H1 (cell line): ENCODE measurements at regions not wholly inside any gene's neighbourhood (a gene's known extent, or its start where the extent isn't known, plus 50 kb on each side); places are given as distances from the start of the nearest gene placed in this dataset.

ENCODE experiments used
- CTCF ChIA-PET: fragments of 300-600 bp; sonication (Branson Sonifier 250); formaldehyde crosslinking; loops from one replicate; lab custom pipeline; 2021; ENCODE audit not compliant: partially characterized antibody; lab: Charles Lee
- POLR2A ChIA-PET: fragments of 300-600 bp; sonication (Branson Sonifier 250); formaldehyde crosslinking; loops from one replicate; lab custom pipeline; 2021; ENCODE audit warnings: inconsistent platforms; ENCODE audit not compliant: partially characterized antibody; lab: Charles Lee
- DNase-seq, 2 experiments: peaks; one replicate each; pipeline versions ENCODE4 v3.0.0 to v3.0.0-alpha.2; 2010 to 2022; ENCODE audit warnings: low spot score in 2 of 2, low read depth in 1 of 2, mixed read lengths in 1 of 2
- FAIRE-seq: peaks from 2 replicates; lab custom pipeline; 2011; peaks lifted over from hg19 to GRCh38; lab: Jason Lieb, UNC
- H2AFZ ChIP-seq: 2 replicates; pipeline ENCODE4 v1.8.1; 2012; ENCODE audit warnings: low read length, inconsistent platforms
- H2AK5ac ChIP-seq: 2 replicates; pipeline ENCODE4 v1.6.1; 2013; ENCODE audit warnings: low read depth, low read length
- H2BK120ac ChIP-seq: replicated peaks from 2 replicates; pipeline ENCODE3; 2013; ENCODE audit warnings: low read depth, low read length, inconsistent platforms
- H2BK12ac ChIP-seq: 2 replicates; pipeline ENCODE4 v1.6.1; 2013; ENCODE audit warnings: low read depth, low read length
- H2BK15ac ChIP-seq: 2 replicates; pipeline ENCODE4 v1.6.1; 2013; ENCODE audit warnings: low read length
- H2BK20ac ChIP-seq: 2 replicates; pipeline ENCODE4 v1.6.1; 2013; ENCODE audit warnings: low read length
- H2BK5ac ChIP-seq: 2 replicates; pipeline ENCODE4 v1.6.1; 2013; ENCODE audit warnings: low read depth, low read length
- H3K14ac ChIP-seq: 2 replicates; pipeline ENCODE4 v1.6.1; 2013; ENCODE audit warnings: inconsistent platforms; ENCODE audit not compliant: insufficient read length
- H3K18ac ChIP-seq: 2 replicates; pipeline ENCODE4 v1.6.1; 2013; ENCODE audit warnings: low read length; ENCODE audit errors: extremely low read depth
- H3K23ac ChIP-seq: 2 replicates; pipeline ENCODE4 v1.6.1; 2013; ENCODE audit warnings: inconsistent platforms; ENCODE audit not compliant: insufficient read length
- H3K23me2 ChIP-seq: 2 replicates; pipeline ENCODE4 v1.6.1; 2013; ENCODE audit warnings: low read depth, low read length
- H3K27ac ChIP-seq: 2 replicates; pipeline ENCODE4 v1.6.1; 2011; ENCODE audit warnings: low read depth, low read length, inconsistent platforms
- H3K27me3 ChIP-seq, 4 experiments: replicated peaks in 1 of 4; 1 replicate in 1 of 4; 2 replicates in 3 of 4; pipeline versions ENCODE4 v1.6.1 to v1.8.1; 2011 to 2013; ENCODE audit warnings: low read length in 3 of 4, mild to moderate bottlenecking in 3 of 4, inconsistent platforms in 2 of 4, mixed read lengths in 2 of 4, moderate library complexity in 1 of 4; ENCODE audit not compliant: control insufficient read depth in 3 of 4, insufficient read depth in 3 of 4; ENCODE audit errors: extremely low read depth in 1 of 4
- H3K36me3 ChIP-seq, 4 experiments: 2 replicates each; pipeline versions ENCODE4 v1.6.1 to v1.8.1; 2011 to 2013; ENCODE audit warnings: mild to moderate bottlenecking in 4 of 4, low read length in 3 of 4, moderate library complexity in 2 of 4, control low read depth in 1 of 4, inconsistent platforms in 1 of 4; ENCODE audit not compliant: insufficient read depth in 4 of 4, control insufficient read depth in 2 of 4
- H3K4ac ChIP-seq: replicated peaks from 2 replicates; pipeline ENCODE3; 2013; ENCODE audit warnings: low read length, low read depth, mixed read lengths, inconsistent platforms; ENCODE audit not compliant: insufficient read length
- H3K4me1 ChIP-seq, 4 experiments: replicated peaks in 1 of 4; 1 replicate in 1 of 4; 2 replicates in 3 of 4; pipeline versions ENCODE4 v1.6.1 to v1.8.1; 2011 to 2013; ENCODE audit warnings: low read length in 3 of 4, inconsistent platforms in 2 of 4, mixed read lengths in 1 of 4; ENCODE audit not compliant: insufficient read depth in 4 of 4, control insufficient read depth in 3 of 4
- H3K4me2 ChIP-seq, 2 experiments: 2 replicates each; pipeline versions ENCODE4 v1.6.1 to v1.8.1; 2011 to 2013; ENCODE audit warnings: low read depth in 2 of 2, low read length in 2 of 2, control low read depth in 1 of 2, inconsistent platforms in 1 of 2, mild to moderate bottlenecking in 1 of 2; ENCODE audit not compliant: insufficient read depth in 1 of 2
- H3K4me3 ChIP-seq, 4 experiments: fragments of 200-600, 300-600 bp in 1 of 4; sonication (generic), shearing (Covaris generic), sonication (Bioruptor Twin) in 1 of 4; 2 replicates each; pipeline versions ENCODE4 v1.5.1 to v1.8.1; 2011 to 2016; ENCODE audit warnings: low read length in 4 of 4, low read depth in 3 of 4, control low read depth in 2 of 4, inconsistent platforms in 2 of 4, mild to moderate bottlenecking in 2 of 4, mixed read lengths in 1 of 4, moderate library complexity in 1 of 4; ENCODE audit not compliant: insufficient read depth in 2 of 4; ENCODE audit errors: extremely low read depth in 1 of 4
- H3K56ac ChIP-seq: replicated peaks from 2 replicates; pipeline ENCODE3; 2013; ENCODE audit warnings: low read depth, mild to moderate bottlenecking, mixed read lengths, low read length, inconsistent platforms; ENCODE audit not compliant: insufficient read length
- H3K79me1 ChIP-seq: 2 replicates; pipeline ENCODE4 v1.6.1; 2013; ENCODE audit warnings: low read depth, low read length, control low read depth
- H3K79me2 ChIP-seq, 2 experiments: 2 replicates each; pipeline versions ENCODE4 v1.6.1 to v1.8.1; 2012 to 2013; ENCODE audit warnings: low read length in 2 of 2, mild to moderate bottlenecking in 2 of 2, inconsistent platforms in 1 of 2; ENCODE audit not compliant: insufficient read depth in 2 of 2, control insufficient read depth in 1 of 2
- H3K9ac ChIP-seq, 4 experiments: replicated peaks in 1 of 4; 1 replicate in 1 of 4; 2 replicates in 3 of 4; pipeline versions ENCODE4 v1.6.1 to v1.8.1; 2011 to 2013; ENCODE audit warnings: low read depth in 3 of 4, low read length in 3 of 4, control low read depth in 2 of 4, mild to moderate bottlenecking in 2 of 4, moderate library complexity in 2 of 4, inconsistent platforms in 1 of 4; ENCODE audit errors: extremely low read depth in 1 of 4
- H3K9me3 ChIP-seq, 2 experiments: 2 replicates each; pipeline versions ENCODE4 v1.6.1 to v1.8.1; 2012 to 2013; ENCODE audit warnings: mild to moderate bottlenecking in 2 of 2, moderate library complexity in 2 of 2, control low read depth in 1 of 2, inconsistent platforms in 1 of 2, low read depth in 1 of 2, low read length in 1 of 2, mixed read lengths in 1 of 2; ENCODE audit not compliant: insufficient read depth in 2 of 2
- H4K20me1 ChIP-seq, 2 experiments: replicated peaks in 1 of 2; 2 replicates each; pipeline versions ENCODE3 to v1.8.1; 2011 to 2013; ENCODE audit warnings: inconsistent platforms in 2 of 2, low read length in 2 of 2, mild to moderate bottlenecking in 1 of 2; ENCODE audit not compliant: insufficient read depth in 2 of 2, control insufficient read depth in 1 of 2
- H4K5ac ChIP-seq: 2 replicates; pipeline ENCODE4 v1.6.1; 2013; ENCODE audit warnings: low read length, low read depth, mixed read lengths, inconsistent platforms; ENCODE audit not compliant: insufficient read length
- H4K8ac ChIP-seq: 2 replicates; pipeline ENCODE4 v1.8.0; 2013; ENCODE audit warnings: mild to moderate bottlenecking, moderate library complexity, low read length, inconsistent platforms; ENCODE audit not compliant: insufficient read depth; ENCODE audit errors: extremely low read depth
- H4K91ac ChIP-seq: replicated peaks from 2 replicates; pipeline ENCODE3; 2013; ENCODE audit warnings: low read length, mixed read lengths, inconsistent platforms; ENCODE audit not compliant: insufficient read length
- JUN ChIP-seq: IDR thresholded peaks from 2 replicates; pipeline ENCODE4 v1.6.1; 2011; ENCODE audit warnings: low read depth, mild to moderate bottlenecking, improper control_type of control experiment, low read length
- KDM4A ChIP-seq: IDR thresholded peaks from one replicate; pipeline ENCODE4 v1.7.1; 2012; ENCODE audit warnings: low read depth, mild to moderate bottlenecking, moderate library complexity, low read length, inconsistent platforms; ENCODE audit not compliant: severe bottlenecking
- NANOG ChIP-seq: IDR thresholded peaks from 2 replicates; pipeline ENCODE4 v1.6.1; 2011; ENCODE audit warnings: low read length, low read depth, mild to moderate bottlenecking, inconsistent platforms; ENCODE audit not compliant: insufficient read depth, poor library complexity, severe bottlenecking
- RAD21 ChIP-seq, 2 experiments: IDR thresholded peaks in 1 of 2; conservative IDR thresholded peaks in 1 of 2; 2 replicates each; pipeline ENCODE4 v1.6.1; 2011; ENCODE audit warnings: low read depth in 2 of 2, low read length in 2 of 2, improper control_type of control experiment in 1 of 2, inconsistent platforms in 1 of 2, mild to moderate bottlenecking in 1 of 2, moderate library complexity in 1 of 2
- RNF2 ChIP-seq: fragments of 200-900, 300-1000 bp; sonication (generic); IDR thresholded peaks from 2 replicates; pipeline ENCODE4 v1.7.1; 2016; ENCODE audit warnings: borderline replicate concordance, low read depth, mild to moderate bottlenecking, antibody characterized with exemption, low read length; ENCODE audit not compliant: poor library complexity, severe bottlenecking; ENCODE audit errors: missing control alignments
- TAF1 ChIP-seq: IDR thresholded peaks from 2 replicates; pipeline ENCODE4 v1.6.1; 2011; ENCODE audit warnings: mild to moderate bottlenecking, low read depth, low read length
- TCF12 ChIP-seq: IDR thresholded peaks from 2 replicates; pipeline ENCODE4 v1.6.1; 2011; ENCODE audit warnings: low read depth, mild to moderate bottlenecking, low read length
- WGBS, 2 experiments: shearing (Covaris generic) in 1 of 2; methylation state at CpG; one replicate each; pipeline versions ENCODE4 v1.1.6 to v1.1.7; 2013 to 2015; ENCODE audit warnings: low lambda C conversion rate in 2 of 2, mixed read lengths in 2 of 2, inconsistent platforms in 1 of 2, low coverage in 1 of 2, missing lambda C conversion rate in 1 of 2; ENCODE audit not compliant: insufficient replicate concordance in 2 of 2, insufficient coverage in 1 of 2, insufficient read length in 1 of 2; ENCODE audit errors: extremely low coverage in 1 of 2, missing lambda C conversion rate in 1 of 2; 5-methylcytosine and 5-hydroxymethylcytosine counted together
- TF ChIP-seq, protein P1 (sequence below): IDR thresholded peaks from 2 replicates; pipeline ENCODE4 v1.6.1; 2011; ENCODE audit warnings: low read length, improper control_type of control experiment

DNA sequence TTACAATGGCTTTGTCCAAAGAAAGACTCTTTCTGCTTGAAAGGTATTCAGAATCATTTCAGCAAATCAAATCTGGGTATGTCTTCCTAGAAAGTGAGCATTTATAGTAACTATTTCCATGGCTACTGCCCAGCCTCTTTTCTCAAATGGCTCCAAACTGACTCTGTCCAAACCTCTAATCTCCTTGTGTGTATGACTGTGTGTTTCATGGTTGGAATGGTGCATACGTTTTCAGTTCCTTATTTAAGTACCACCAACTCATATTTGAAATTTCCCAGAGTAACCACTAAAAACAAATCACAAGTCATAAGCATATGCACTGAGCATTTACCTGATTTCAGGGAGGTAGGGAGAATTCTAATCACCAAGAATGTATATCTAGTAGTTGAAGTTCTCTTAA is 106.0 kb downstream of the TMEM144 start:
- H3K79me2 ChIP-seq, result no peaks in the 10 kb centered on the region
- H2AK5ac ChIP-seq, result no peak overlapping the region
- no peak overlapping the region for H2BK12ac ChIP-seq
- no peak overlapping the region for H4K5ac ChIP-seq
- H3K27ac ChIP-seq, result no peak overlapping the region
- H3K9me3 ChIP-seq, result 0 out of 4 replicates have a peak, but pooled peaks cover 0 to 3% of the 10 kb centered on the region in 2 experiments
- no peaks in the 10 kb centered on the region for H3K36me3 ChIP-seq
- no peaks in the 10 kb centered on the region for H3K23me2 ChIP-seq
- FAIRE-seq (no peak), DNase-seq (no peak)
- no peak overlapping the region for H3K4ac ChIP-seq
- H3K18ac ChIP-seq, result no peak overlapping the region
- no peak overlapping the region for H4K91ac ChIP-seq
- no peaks in the 10 kb centered on the region for H3K27me3 ChIP-seq
- WGBS, 2 experiments, result 83% methylated on average over 1 of the region's 1 CpG; no CpG with 5 or more reads in 1 of the 2 experiments
- no peak for TF ChIP-seq RNF2
- TF ChIP-seq JUN, result no peak
- no peak for TF ChIP-seq TCF12
- no peak for TF ChIP-seq KDM4A
- no peak for TF ChIP-seq NANOG
- TF ChIP-seq, protein P1, sequence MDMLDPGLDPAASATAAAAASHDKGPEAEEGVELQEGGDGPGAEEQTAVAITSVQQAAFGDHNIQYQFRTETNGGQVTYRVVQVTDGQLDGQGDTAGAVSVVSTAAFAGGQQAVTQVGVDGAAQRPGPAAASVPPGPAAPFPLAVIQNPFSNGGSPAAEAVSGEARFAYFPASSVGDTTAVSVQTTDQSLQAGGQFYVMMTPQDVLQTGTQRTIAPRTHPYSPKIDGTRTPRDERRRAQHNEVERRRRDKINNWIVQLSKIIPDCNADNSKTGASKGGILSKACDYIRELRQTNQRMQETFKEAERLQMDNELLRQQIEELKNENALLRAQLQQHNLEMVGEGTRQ, result no peak
- no peak for TF ChIP-seq RAD21 (IDR thresholded peaks at IDR 0.05 in 1 of 2, conservative IDR thresholded peaks at IDR 0.05 in 1 of 2; ENCODE audit: low read depth in 2 of 2, low read length in 2 of 2)
- TF ChIP-seq TAF1, result no peak
- no peak overlapping the region for H2AFZ ChIP-seq
- no peak overlapping the region for H3K4me2 ChIP-seq
- no peak overlapping the region for H3K23ac ChIP-seq
- no peak overlapping the region for H2BK15ac ChIP-seq
- H3K4me1 ChIP-seq, result no peaks in the 10 kb centered on the region
- no peak overlapping the region for H4K8ac ChIP-seq
- no peak overlapping the region for H2BK5ac ChIP-seq
- H2BK20ac ChIP-seq, result no peak overlapping the region
- ChIA-PET CTCF (interaction anchor here (1.6 kb wide), 1 partner anchor 310 kb away, joined by 4 read pairs; no protein-coding TSS in a partner anchor), POLR2A (no interaction called here)
- H2BK120ac ChIP-seq, result no peak overlapping the region
- no peak overlapping the region for H3K14ac ChIP-seq
- H4K20me1 ChIP-seq, result no peaks in the 10 kb centered on the region
- no peak overlapping the region for H3K56ac ChIP-seq
- no peak overlapping the region for H3K9ac ChIP-seq
- no peaks in the 10 kb centered on the region for H3K79me1 ChIP-seq
- H3K4me3 ChIP-seq, result no peak overlapping the region
